ENCODE measurements at regions not wholly inside any gene's neighbourhood (a gene's known extent, or its start where the extent isn't known, plus 50 kb on each side); places are given as distances from the start of the nearest gene placed in this dataset.

DNA sequence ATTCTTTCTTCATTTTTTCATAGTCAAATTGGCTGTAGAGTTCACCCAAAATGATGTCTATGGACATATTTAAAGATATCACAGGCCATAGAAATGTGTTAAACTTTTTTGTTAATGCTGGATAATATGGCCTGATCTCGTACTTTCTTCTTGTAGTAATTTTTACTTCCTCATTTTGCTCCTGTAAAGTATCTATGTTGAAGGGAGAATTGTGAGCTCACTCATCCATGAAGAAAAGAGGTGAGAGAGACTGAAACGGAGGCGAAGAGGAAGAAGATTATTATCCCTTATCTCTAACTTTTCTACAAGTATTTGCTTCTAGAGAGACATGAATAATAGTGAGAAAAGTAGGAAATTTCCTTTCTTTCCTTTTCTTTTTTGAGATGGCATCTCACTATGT lies 613.8 kb upstream of the TBL1XR1 start:
- no peaks in the 10 kb centered on the region for H3K27me3 Mint-ChIP-seq
- Histone ChIP-seq H3K27ac (ENCODE audit: low read depth in 1 of 2, low read length in 2 of 2) (no peak overlapping the region), H3K36me3 (ENCODE audit: insufficient read depth, low read length) (no peaks in the 10 kb centered on the region), H3K9me3 (ENCODE audit: control insufficient read depth in 1 of 2, insufficient read depth in 1 of 2, low read length in 2 of 2) (no peaks in the 10 kb centered on the region), H3K4me3 (ENCODE audit: low read length) (no peak overlapping the region), H3K27me3 (ENCODE audit: control insufficient read depth in 1 of 2, insufficient read depth in 2 of 2, low read length in 2 of 2) (no peaks in the 10 kb centered on the region), H3K4me1 (ENCODE audit: insufficient read depth, low read length) (no peaks in the 10 kb centered on the region)
- intact Hi-C loops (cut with DNase I, micrococcal nuclease): no loop called here
- H3K4me1 Mint-ChIP-seq (ENCODE audit: low read depth): peaks cover 16% of the 10 kb centered on the region
- DNase-seq (no peak), ATAC-seq (ENCODE audit: poor library complexity) (no peak)
- ChIA-PET CTCF (interaction anchor here (1.0 kb wide), 1 partner anchor 25 kb away, joined by 3 read pairs; no protein-coding TSS in a partner anchor), POLR2A (no interaction called here)
- TF ChIP-seq, protein P1, sequence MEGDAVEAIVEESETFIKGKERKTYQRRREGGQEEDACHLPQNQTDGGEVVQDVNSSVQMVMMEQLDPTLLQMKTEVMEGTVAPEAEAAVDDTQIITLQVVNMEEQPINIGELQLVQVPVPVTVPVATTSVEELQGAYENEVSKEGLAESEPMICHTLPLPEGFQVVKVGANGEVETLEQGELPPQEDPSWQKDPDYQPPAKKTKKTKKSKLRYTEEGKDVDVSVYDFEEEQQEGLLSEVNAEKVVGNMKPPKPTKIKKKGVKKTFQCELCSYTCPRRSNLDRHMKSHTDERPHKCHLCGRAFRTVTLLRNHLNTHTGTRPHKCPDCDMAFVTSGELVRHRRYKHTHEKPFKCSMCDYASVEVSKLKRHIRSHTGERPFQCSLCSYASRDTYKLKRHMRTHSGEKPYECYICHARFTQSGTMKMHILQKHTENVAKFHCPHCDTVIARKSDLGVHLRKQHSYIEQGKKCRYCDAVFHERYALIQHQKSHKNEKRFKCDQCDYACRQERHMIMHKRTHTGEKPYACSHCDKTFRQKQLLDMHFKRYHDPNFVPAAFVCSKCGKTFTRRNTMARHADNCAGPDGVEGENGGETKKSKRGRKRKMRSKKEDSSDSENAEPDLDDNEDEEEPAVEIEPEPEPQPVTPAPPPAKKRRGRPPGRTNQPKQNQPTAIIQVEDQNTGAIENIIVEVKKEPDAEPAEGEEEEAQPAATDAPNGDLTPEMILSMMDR (IDR thresholded peaks at IDR 0.05): no peak
- no peaks in the 10 kb centered on the region for H3K9me3 Mint-ChIP-seq
- H3K36me3 Mint-ChIP-seq (ENCODE audit: low read depth): no peaks in the 10 kb centered on the region
- H3K4me3 Mint-ChIP-seq: no peak overlapping the region
- no peak overlapping the region for H3K27ac Mint-ChIP-seq

DNA sequence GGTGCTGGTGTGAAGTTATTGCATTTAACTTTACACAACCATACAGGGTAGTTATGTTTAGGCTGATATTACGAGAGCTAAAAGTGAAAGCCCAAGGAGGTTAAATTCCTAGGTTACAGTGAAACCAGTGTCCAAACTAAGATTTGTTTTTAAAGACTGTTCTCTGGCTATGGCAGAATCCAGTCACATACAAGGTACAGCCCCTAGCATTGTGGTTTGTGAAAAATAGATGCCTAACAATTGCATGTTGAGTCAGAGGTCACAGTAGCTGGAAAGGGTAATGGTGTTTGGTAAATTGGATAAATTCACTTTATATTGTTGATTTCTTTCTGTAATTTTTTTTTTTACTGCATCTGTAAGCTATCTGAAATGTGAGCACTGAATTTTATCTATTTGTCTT lies 614.6 kb upstream of the TBL1XR1 start:
- no peaks in the 10 kb centered on the region for H3K4me1 ChIP-seq (ENCODE audit: insufficient read depth, low read length)
- no peak overlapping the region for H3K27ac Mint-ChIP-seq
- no peaks in the 10 kb centered on the region for H3K27me3 ChIP-seq (ENCODE audit: control insufficient read depth in 1 of 2, insufficient read depth in 2 of 2, low read length in 2 of 2)
- no peaks in the 10 kb centered on the region for H3K9me3 ChIP-seq (ENCODE audit: control insufficient read depth in 1 of 2, insufficient read depth in 1 of 2, low read length in 2 of 2)
- intact Hi-C loops (cut with DNase I, micrococcal nuclease): no loop called here
- TF ChIP-seq, protein P1 (IDR thresholded peaks at IDR 0.05): no peak
- POLR2A ChIA-PET: no interaction called here
- CTCF ChIA-PET: no interaction called here
- H3K27ac ChIP-seq (ENCODE audit: low read depth in 1 of 2, low read length in 2 of 2): no peak overlapping the region
- H3K36me3 ChIP-seq (ENCODE audit: insufficient read depth, low read length): no peaks in the 10 kb centered on the region
- ATAC-seq (ENCODE audit: poor library complexity) (no peak), DNase-seq (no peak)
- H3K27me3 Mint-ChIP-seq: no peaks in the 10 kb centered on the region
- H3K4me3 ChIP-seq (ENCODE audit: low read length): no peak overlapping the region
- H3K9me3 Mint-ChIP-seq: no peaks in the 10 kb centered on the region
- no peaks in the 10 kb centered on the region for H3K36me3 Mint-ChIP-seq (ENCODE audit: low read depth)
- H3K4me3 Mint-ChIP-seq: no peak overlapping the region
- peaks cover 16% of the 10 kb centered on the region for H3K4me1 Mint-ChIP-seq (ENCODE audit: low read depth)

DNA sequence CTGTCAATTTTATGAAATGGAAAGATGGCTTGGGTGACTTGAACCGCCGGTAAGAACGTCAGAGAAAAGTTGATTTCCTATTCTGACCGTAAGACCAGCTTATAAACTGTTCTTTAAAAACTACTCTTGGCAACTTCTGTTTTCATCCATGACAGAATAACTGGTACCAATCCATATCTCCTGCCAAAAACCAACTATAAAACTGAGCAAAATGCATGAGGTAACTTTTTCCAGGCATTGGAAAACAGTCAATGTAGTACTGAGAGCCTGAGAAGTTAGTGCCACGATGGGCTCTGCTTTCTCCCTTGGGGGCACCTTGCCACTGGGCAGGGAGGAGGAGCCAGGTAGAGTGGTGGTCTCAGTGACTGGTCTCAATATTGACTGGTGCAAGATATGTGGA lies 615.2 kb upstream of the TBL1XR1 start:
- H3K27ac Mint-ChIP-seq: no peak overlapping the region
- no peak overlapping the region for H3K27ac ChIP-seq (ENCODE audit: low read depth in 1 of 2, low read length in 2 of 2)
- H3K36me3 Mint-ChIP-seq (ENCODE audit: low read depth): no peaks in the 10 kb centered on the region
- no peaks in the 10 kb centered on the region for H3K27me3 Mint-ChIP-seq
- DNase-seq (no peak), ATAC-seq (ENCODE audit: poor library complexity) (no peak)
- ChIA-PET CTCF (interaction anchor here (1.1 kb wide), 1 partner anchor 10 kb away, joined by 5 read pairs; no protein-coding TSS in a partner anchor), POLR2A (no interaction called here)
- H3K9me3 Mint-ChIP-seq: no peaks in the 10 kb centered on the region
- no peaks in the 10 kb centered on the region for H3K4me1 ChIP-seq (ENCODE audit: insufficient read depth, low read length)
- no peaks in the 10 kb centered on the region for H3K27me3 ChIP-seq (ENCODE audit: control insufficient read depth in 1 of 2, insufficient read depth in 2 of 2, low read length in 2 of 2)
- no peak overlapping the region for H3K4me3 ChIP-seq (ENCODE audit: low read length)
- TF ChIP-seq, protein P1 (IDR thresholded peaks at IDR 0.05): no peak
- H3K9me3 ChIP-seq (ENCODE audit: control insufficient read depth in 1 of 2, insufficient read depth in 1 of 2, low read length in 2 of 2): no peaks in the 10 kb centered on the region
- intact Hi-C loops (cut with DNase I, micrococcal nuclease): no loop called here
- H3K36me3 ChIP-seq (ENCODE audit: insufficient read depth, low read length): no peaks in the 10 kb centered on the region
- no peak overlapping the region for H3K4me3 Mint-ChIP-seq
- peaks cover 16% of the 10 kb centered on the region for H3K4me1 Mint-ChIP-seq (ENCODE audit: low read depth)
